H1 (cell line): ENCODE measurements at regions not wholly inside any gene's neighbourhood (a gene's known extent, or its start where the extent isn't known, plus 50 kb on each side); places are given as distances from the start of the nearest gene placed in this dataset.

Source experiments
- CTCF ChIA-PET: fragments of 300-600 bp; sonication (Branson Sonifier 250); formaldehyde crosslinking; loops from one replicate; lab custom pipeline; 2021; ENCODE audit not compliant: partially characterized antibody; lab: Charles Lee
- POLR2A ChIA-PET: fragments of 300-600 bp; sonication (Branson Sonifier 250); formaldehyde crosslinking; loops from one replicate; lab custom pipeline; 2021; ENCODE audit warnings: inconsistent platforms; ENCODE audit not compliant: partially characterized antibody; lab: Charles Lee
- DNase-seq, 2 experiments: peaks; one replicate each; pipeline versions ENCODE4 v3.0.0 to v3.0.0-alpha.2; 2010 to 2022; ENCODE audit warnings: low spot score in 2 of 2, low read depth in 1 of 2, mixed read lengths in 1 of 2
- FAIRE-seq: peaks from 2 replicates; lab custom pipeline; 2011; peaks lifted over from hg19 to GRCh38; lab: Jason Lieb, UNC
- H2AFZ ChIP-seq: 2 replicates; pipeline ENCODE4 v1.8.1; 2012; ENCODE audit warnings: low read length, inconsistent platforms
- H2AK5ac ChIP-seq: 2 replicates; pipeline ENCODE4 v1.6.1; 2013; ENCODE audit warnings: low read depth, low read length
- H2BK120ac ChIP-seq: replicated peaks from 2 replicates; pipeline ENCODE3; 2013; ENCODE audit warnings: low read depth, low read length, inconsistent platforms
- H2BK12ac ChIP-seq: 2 replicates; pipeline ENCODE4 v1.6.1; 2013; ENCODE audit warnings: low read depth, low read length
- H2BK15ac ChIP-seq: 2 replicates; pipeline ENCODE4 v1.6.1; 2013; ENCODE audit warnings: low read length
- H2BK20ac ChIP-seq: 2 replicates; pipeline ENCODE4 v1.6.1; 2013; ENCODE audit warnings: low read length
- H2BK5ac ChIP-seq: 2 replicates; pipeline ENCODE4 v1.6.1; 2013; ENCODE audit warnings: low read depth, low read length
- H3K14ac ChIP-seq: 2 replicates; pipeline ENCODE4 v1.6.1; 2013; ENCODE audit warnings: inconsistent platforms; ENCODE audit not compliant: insufficient read length
- H3K18ac ChIP-seq: 2 replicates; pipeline ENCODE4 v1.6.1; 2013; ENCODE audit warnings: low read length; ENCODE audit errors: extremely low read depth
- H3K23ac ChIP-seq: 2 replicates; pipeline ENCODE4 v1.6.1; 2013; ENCODE audit warnings: inconsistent platforms; ENCODE audit not compliant: insufficient read length
- H3K23me2 ChIP-seq: 2 replicates; pipeline ENCODE4 v1.6.1; 2013; ENCODE audit warnings: low read depth, low read length
- H3K27ac ChIP-seq: 2 replicates; pipeline ENCODE4 v1.6.1; 2011; ENCODE audit warnings: low read depth, low read length, inconsistent platforms
- H3K27me3 ChIP-seq, 4 experiments: replicated peaks in 1 of 4; 1 replicate in 1 of 4; 2 replicates in 3 of 4; pipeline versions ENCODE4 v1.6.1 to v1.8.1; 2011 to 2013; ENCODE audit warnings: low read length in 3 of 4, mild to moderate bottlenecking in 3 of 4, inconsistent platforms in 2 of 4, mixed read lengths in 2 of 4, moderate library complexity in 1 of 4; ENCODE audit not compliant: control insufficient read depth in 3 of 4, insufficient read depth in 3 of 4; ENCODE audit errors: extremely low read depth in 1 of 4
- H3K36me3 ChIP-seq, 4 experiments: 2 replicates each; pipeline versions ENCODE4 v1.6.1 to v1.8.1; 2011 to 2013; ENCODE audit warnings: mild to moderate bottlenecking in 4 of 4, low read length in 3 of 4, moderate library complexity in 2 of 4, control low read depth in 1 of 4, inconsistent platforms in 1 of 4; ENCODE audit not compliant: insufficient read depth in 4 of 4, control insufficient read depth in 2 of 4
- H3K4ac ChIP-seq: replicated peaks from 2 replicates; pipeline ENCODE3; 2013; ENCODE audit warnings: low read length, low read depth, mixed read lengths, inconsistent platforms; ENCODE audit not compliant: insufficient read length
- H3K4me1 ChIP-seq, 4 experiments: replicated peaks in 1 of 4; 1 replicate in 1 of 4; 2 replicates in 3 of 4; pipeline versions ENCODE4 v1.6.1 to v1.8.1; 2011 to 2013; ENCODE audit warnings: low read length in 3 of 4, inconsistent platforms in 2 of 4, mixed read lengths in 1 of 4; ENCODE audit not compliant: insufficient read depth in 4 of 4, control insufficient read depth in 3 of 4
- H3K4me2 ChIP-seq, 2 experiments: 2 replicates each; pipeline versions ENCODE4 v1.6.1 to v1.8.1; 2011 to 2013; ENCODE audit warnings: low read depth in 2 of 2, low read length in 2 of 2, control low read depth in 1 of 2, inconsistent platforms in 1 of 2, mild to moderate bottlenecking in 1 of 2; ENCODE audit not compliant: insufficient read depth in 1 of 2
- H3K4me3 ChIP-seq, 4 experiments: fragments of 200-600, 300-600 bp in 1 of 4; sonication (generic), shearing (Covaris generic), sonication (Bioruptor Twin) in 1 of 4; 2 replicates each; pipeline versions ENCODE4 v1.5.1 to v1.8.1; 2011 to 2016; ENCODE audit warnings: low read length in 4 of 4, low read depth in 3 of 4, control low read depth in 2 of 4, inconsistent platforms in 2 of 4, mild to moderate bottlenecking in 2 of 4, mixed read lengths in 1 of 4, moderate library complexity in 1 of 4; ENCODE audit not compliant: insufficient read depth in 2 of 4; ENCODE audit errors: extremely low read depth in 1 of 4
- H3K56ac ChIP-seq: replicated peaks from 2 replicates; pipeline ENCODE3; 2013; ENCODE audit warnings: low read depth, mild to moderate bottlenecking, mixed read lengths, low read length, inconsistent platforms; ENCODE audit not compliant: insufficient read length
- H3K79me1 ChIP-seq: 2 replicates; pipeline ENCODE4 v1.6.1; 2013; ENCODE audit warnings: low read depth, low read length, control low read depth
- H3K79me2 ChIP-seq, 2 experiments: 2 replicates each; pipeline versions ENCODE4 v1.6.1 to v1.8.1; 2012 to 2013; ENCODE audit warnings: low read length in 2 of 2, mild to moderate bottlenecking in 2 of 2, inconsistent platforms in 1 of 2; ENCODE audit not compliant: insufficient read depth in 2 of 2, control insufficient read depth in 1 of 2
- H3K9ac ChIP-seq, 4 experiments: replicated peaks in 1 of 4; 1 replicate in 1 of 4; 2 replicates in 3 of 4; pipeline versions ENCODE4 v1.6.1 to v1.8.1; 2011 to 2013; ENCODE audit warnings: low read depth in 3 of 4, low read length in 3 of 4, control low read depth in 2 of 4, mild to moderate bottlenecking in 2 of 4, moderate library complexity in 2 of 4, inconsistent platforms in 1 of 4; ENCODE audit errors: extremely low read depth in 1 of 4
- H3K9me3 ChIP-seq, 2 experiments: 2 replicates each; pipeline versions ENCODE4 v1.6.1 to v1.8.1; 2012 to 2013; ENCODE audit warnings: mild to moderate bottlenecking in 2 of 2, moderate library complexity in 2 of 2, control low read depth in 1 of 2, inconsistent platforms in 1 of 2, low read depth in 1 of 2, low read length in 1 of 2, mixed read lengths in 1 of 2; ENCODE audit not compliant: insufficient read depth in 2 of 2
- H4K20me1 ChIP-seq, 2 experiments: replicated peaks in 1 of 2; 2 replicates each; pipeline versions ENCODE3 to v1.8.1; 2011 to 2013; ENCODE audit warnings: inconsistent platforms in 2 of 2, low read length in 2 of 2, mild to moderate bottlenecking in 1 of 2; ENCODE audit not compliant: insufficient read depth in 2 of 2, control insufficient read depth in 1 of 2
- H4K5ac ChIP-seq: 2 replicates; pipeline ENCODE4 v1.6.1; 2013; ENCODE audit warnings: low read length, low read depth, mixed read lengths, inconsistent platforms; ENCODE audit not compliant: insufficient read length
- H4K8ac ChIP-seq: 2 replicates; pipeline ENCODE4 v1.8.0; 2013; ENCODE audit warnings: mild to moderate bottlenecking, moderate library complexity, low read length, inconsistent platforms; ENCODE audit not compliant: insufficient read depth; ENCODE audit errors: extremely low read depth
- H4K91ac ChIP-seq: replicated peaks from 2 replicates; pipeline ENCODE3; 2013; ENCODE audit warnings: low read length, mixed read lengths, inconsistent platforms; ENCODE audit not compliant: insufficient read length
- EP300 ChIP-seq, 2 experiments: IDR thresholded peaks; 1 replicate in 1 of 2; 2 replicates in 1 of 2; pipeline ENCODE4 v1.6.1; 2011 to 2012; ENCODE audit warnings: low read depth in 2 of 2, low read length in 2 of 2, mild to moderate bottlenecking in 2 of 2, borderline replicate concordance in 1 of 2, inconsistent platforms in 1 of 2, moderate library complexity in 1 of 2
- MAFK ChIP-seq: IDR thresholded peaks from 2 replicates; pipeline ENCODE4 v1.6.1; 2012; ENCODE audit warnings: low read depth, mild to moderate bottlenecking, improper control_type of control experiment, low read length
- NANOG ChIP-seq: IDR thresholded peaks from 2 replicates; pipeline ENCODE4 v1.6.1; 2011; ENCODE audit warnings: low read length, low read depth, mild to moderate bottlenecking, inconsistent platforms; ENCODE audit not compliant: insufficient read depth, poor library complexity, severe bottlenecking
- PHF8 ChIP-seq: fragments of 200-600 bp; sonication (generic); conservative IDR thresholded peaks from 2 replicates; pipeline ENCODE4 v1.7.1; 2012; ENCODE audit warnings: low read depth, mild to moderate bottlenecking, inconsistent platforms, low read length, moderate library complexity
- POU5F1 ChIP-seq: IDR thresholded peaks from 2 replicates; pipeline ENCODE4 v1.6.1; 2011; ENCODE audit warnings: low read depth, mild to moderate bottlenecking, low read length, moderate library complexity
- SP1 ChIP-seq: IDR thresholded peaks from 2 replicates; pipeline ENCODE4 v1.6.1; 2011; ENCODE audit warnings: low read depth, low read length
- TBP ChIP-seq: IDR thresholded peaks from 2 replicates; pipeline ENCODE4 v1.6.1; 2011; ENCODE audit warnings: low read depth, low read length, improper control_type of control experiment
- TF ChIP-seq, protein P1 (sequence below): IDR thresholded peaks from 2 replicates; pipeline ENCODE4 v1.6.1; 2011; ENCODE audit warnings: low read depth, mild to moderate bottlenecking, low read length; ENCODE audit not compliant: insufficient read depth
- TF ChIP-seq, protein P2 (sequence below): IDR thresholded peaks from 2 replicates; pipeline ENCODE4 v1.6.1; 2012; ENCODE audit warnings: inconsistent platforms

- Histone ChIP-seq H4K5ac (no peak overlapping the region), H3K4me1 (no peaks in the 10 kb centered on the region; a peak in 1 of 7 replicates), H2BK20ac (no peak overlapping the region), H4K20me1 (no peaks in the 10 kb centered on the region), H2BK15ac (no peak overlapping the region), H2BK5ac (no peak overlapping the region), H3K4me2 (no peak overlapping the region), H3K4ac (no peak overlapping the region), H2AK5ac (no peak overlapping the region), H4K8ac (no peak overlapping the region), H3K9ac (no peak overlapping the region), H3K36me3 (no peaks in the 10 kb centered on the region), H3K4me3 (no peak overlapping the region), H3K14ac (no peak overlapping the region), H3K79me2 (no peaks in the 10 kb centered on the region), H3K27me3 (no peaks in the 10 kb centered on the region), H3K18ac (no peak overlapping the region), H3K23ac (no peak overlapping the region), H4K91ac (no peak overlapping the region), H2AFZ (no peak overlapping the region), H2BK12ac (no peak overlapping the region), H3K56ac (no peak overlapping the region), H3K9me3 (no peaks in the 10 kb centered on the region), H3K27ac (no peak overlapping the region), H3K79me1 (no peaks in the 10 kb centered on the region), H2BK120ac (no peak overlapping the region), H3K23me2 (no peaks in the 10 kb centered on the region)
- TF ChIP-seq PHF8 (no peak), EP300 (IDR thresholded peaks at IDR 0.05; ENCODE audit: borderline replicate concordance in 1 of 2, low read depth in 2 of 2, low read length in 2 of 2) (no peak), NANOG (no peak), MAFK (no peak), POU5F1 (no peak), SP1 (no peak), TBP (no peak)
- TF ChIP-seq, protein P1, sequence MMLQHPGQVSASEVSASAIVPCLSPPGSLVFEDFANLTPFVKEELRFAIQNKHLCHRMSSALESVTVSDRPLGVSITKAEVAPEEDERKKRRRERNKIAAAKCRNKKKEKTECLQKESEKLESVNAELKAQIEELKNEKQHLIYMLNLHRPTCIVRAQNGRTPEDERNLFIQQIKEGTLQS = no peak
- TF ChIP-seq, protein P2, sequence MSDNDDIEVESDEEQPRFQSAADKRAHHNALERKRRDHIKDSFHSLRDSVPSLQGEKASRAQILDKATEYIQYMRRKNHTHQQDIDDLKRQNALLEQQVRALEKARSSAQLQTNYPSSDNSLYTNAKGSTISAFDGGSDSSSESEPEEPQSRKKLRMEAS = no peak
- no peak for DNase-seq
- ChIA-PET POLR2A (no interaction called here), CTCF (interaction anchor here (1.0 kb wide), 1 partner anchor 177 kb away, joined by 3 read pairs; no protein-coding TSS in a partner anchor)
- FAIRE-seq = no peak
Measured at GRCh38 chr1:230542054-230542453, 100.2 kb upstream of the COG2 start.
